AG04450 (cell line): ENCODE measurements at regions not wholly inside any gene's neighbourhood (a gene's known extent, or its start where the extent isn't known, plus 50 kb on each side); places are given as distances from the start of the nearest gene placed in this dataset.

Experiments
- CTCF ChIA-PET: fragments of 300-600, 350-600 bp; formaldehyde crosslinking; extraction: SDS; loops from one replicate; lab custom pipeline; 2022; ENCODE audit warnings: antibody characterized with exemption, inconsistent platforms; lab: Charles Lee
- POLR2A ChIA-PET: fragments of 350-600 bp; formaldehyde crosslinking; extraction: SDS; loops from one replicate; lab custom pipeline; 2021; ENCODE audit warnings: antibody characterized with exemption, inconsistent platforms; lab: Yijun Ruan, JAX
- DNase-seq: peaks from one replicate; pipeline ENCODE4 v3.0.0-alpha.2; 2011; ENCODE audit warnings: low read depth, low spot score
- H3K27ac ChIP-seq: one replicate; pipeline ENCODE4 v1.5.1; 2012; ENCODE audit warnings: low read depth, low read length, control low read depth
- H3K27me3 ChIP-seq: one replicate; pipeline ENCODE4 v1.6.0; 2012; ENCODE audit warnings: low read length; ENCODE audit not compliant: control insufficient read depth, insufficient read depth
- H3K4me3 ChIP-seq: 2 replicates; pipeline ENCODE4 v1.5.1; 2011; ENCODE audit warnings: mild to moderate bottlenecking, low read depth, low read length, control low read depth
- H3K9me3 ChIP-seq: 2 replicates; pipeline ENCODE4 v1.5.1; 2012; ENCODE audit warnings: low read length; ENCODE audit not compliant: control insufficient read depth, insufficient read depth
- TF ChIP-seq, protein P1 (sequence below): IDR thresholded peaks from 2 replicates; pipeline ENCODE4 v1.5.1; 2011; ENCODE audit warnings: low read depth, low read length, control low read depth, inconsistent platforms

DNA sequence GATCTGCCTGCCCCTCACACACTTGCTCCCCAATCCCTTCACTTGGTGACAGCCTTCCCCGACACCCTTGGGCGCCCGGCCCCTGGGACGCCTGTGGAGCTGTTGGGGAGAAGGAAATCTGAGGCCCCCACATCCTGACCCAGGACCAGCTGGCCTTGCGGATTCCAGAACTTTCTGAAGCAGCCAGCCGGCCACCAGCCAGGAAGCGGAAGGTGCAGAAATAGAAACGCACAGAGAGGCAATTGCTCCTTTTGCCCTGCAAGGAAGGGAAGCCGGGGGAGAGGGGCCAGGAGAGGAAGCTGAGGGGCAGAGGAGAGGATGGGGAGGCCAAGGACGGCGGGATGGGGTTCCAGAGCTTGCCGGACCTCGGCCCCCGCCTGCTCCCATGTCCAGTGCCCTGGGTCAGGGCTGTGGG is 66.7 kb upstream of the LINC01488 start:
- CTCF ChIA-PET, result interaction anchor here (0.6 kb wide), 1 partner anchor 176 kb away, joined by 4 read pairs; no protein-coding TSS in a partner anchor
- H3K9me3 ChIP-seq, result no peaks in the 10 kb centered on the region; the same call in 1 of the 2 replicates
- TF ChIP-seq, protein P1, sequence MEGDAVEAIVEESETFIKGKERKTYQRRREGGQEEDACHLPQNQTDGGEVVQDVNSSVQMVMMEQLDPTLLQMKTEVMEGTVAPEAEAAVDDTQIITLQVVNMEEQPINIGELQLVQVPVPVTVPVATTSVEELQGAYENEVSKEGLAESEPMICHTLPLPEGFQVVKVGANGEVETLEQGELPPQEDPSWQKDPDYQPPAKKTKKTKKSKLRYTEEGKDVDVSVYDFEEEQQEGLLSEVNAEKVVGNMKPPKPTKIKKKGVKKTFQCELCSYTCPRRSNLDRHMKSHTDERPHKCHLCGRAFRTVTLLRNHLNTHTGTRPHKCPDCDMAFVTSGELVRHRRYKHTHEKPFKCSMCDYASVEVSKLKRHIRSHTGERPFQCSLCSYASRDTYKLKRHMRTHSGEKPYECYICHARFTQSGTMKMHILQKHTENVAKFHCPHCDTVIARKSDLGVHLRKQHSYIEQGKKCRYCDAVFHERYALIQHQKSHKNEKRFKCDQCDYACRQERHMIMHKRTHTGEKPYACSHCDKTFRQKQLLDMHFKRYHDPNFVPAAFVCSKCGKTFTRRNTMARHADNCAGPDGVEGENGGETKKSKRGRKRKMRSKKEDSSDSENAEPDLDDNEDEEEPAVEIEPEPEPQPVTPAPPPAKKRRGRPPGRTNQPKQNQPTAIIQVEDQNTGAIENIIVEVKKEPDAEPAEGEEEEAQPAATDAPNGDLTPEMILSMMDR, result no peak
- no peaks in the 10 kb centered on the region for H3K27me3 ChIP-seq
- DNase-seq, result no peak
- H3K27ac ChIP-seq, result peak overlapping the region; percentile 11
- no peak overlapping the region for H3K4me3 ChIP-seq
- POLR2A ChIA-PET, result no interaction called here

DNA sequence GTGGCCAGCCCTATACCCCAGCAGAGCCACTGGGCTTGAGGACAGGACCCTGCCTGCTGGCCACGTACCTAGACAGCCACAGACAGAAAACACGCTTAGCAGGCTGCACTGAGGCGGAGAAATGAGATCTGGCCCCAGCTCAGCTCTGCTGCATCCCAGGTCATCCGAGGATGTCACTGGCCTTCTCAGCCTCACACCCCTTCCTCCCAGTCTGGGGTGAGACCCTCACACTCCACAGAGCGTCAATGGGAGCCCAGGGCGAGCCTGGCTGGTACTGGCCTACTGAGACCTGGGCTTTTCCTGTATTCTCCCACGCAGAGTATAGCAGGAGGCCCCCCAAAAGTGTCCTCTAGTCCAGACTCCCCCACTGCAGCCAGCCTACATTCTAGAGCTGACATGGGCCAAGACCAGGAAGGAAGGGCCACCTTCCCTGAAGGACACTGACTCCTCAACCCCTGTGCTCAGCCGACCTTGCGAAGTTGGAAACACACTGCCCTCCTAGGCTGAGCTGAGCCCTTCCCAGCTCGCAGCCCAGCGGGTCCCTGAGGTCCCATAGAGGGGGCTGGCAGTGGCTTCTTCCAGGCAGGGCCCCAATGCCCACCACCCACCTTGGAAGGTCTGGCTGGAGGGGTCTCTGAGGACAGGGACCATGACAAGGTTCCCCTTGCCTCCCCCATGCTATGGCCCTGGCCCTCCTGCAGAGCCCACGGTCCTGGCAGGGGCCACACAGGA is 65.9 kb upstream of the LINC01488 start:
- TF ChIP-seq, protein P1, result no peak
- H3K9me3 ChIP-seq, result no peaks in the 10 kb centered on the region; the same call in 1 of the 2 replicates
- no peak overlapping the region for H3K4me3 ChIP-seq
- no peak overlapping the region for H3K27ac ChIP-seq
- H3K27me3 ChIP-seq, result no peaks in the 10 kb centered on the region
- POLR2A ChIA-PET, result no interaction called here
- CTCF ChIA-PET, result interaction anchor here (0.6 kb wide), 2 partner anchors 177 to 215 kb away, joined by 4 read pairs; no protein-coding TSS in a partner anchor
- DNase-seq, result no peak

DNA sequence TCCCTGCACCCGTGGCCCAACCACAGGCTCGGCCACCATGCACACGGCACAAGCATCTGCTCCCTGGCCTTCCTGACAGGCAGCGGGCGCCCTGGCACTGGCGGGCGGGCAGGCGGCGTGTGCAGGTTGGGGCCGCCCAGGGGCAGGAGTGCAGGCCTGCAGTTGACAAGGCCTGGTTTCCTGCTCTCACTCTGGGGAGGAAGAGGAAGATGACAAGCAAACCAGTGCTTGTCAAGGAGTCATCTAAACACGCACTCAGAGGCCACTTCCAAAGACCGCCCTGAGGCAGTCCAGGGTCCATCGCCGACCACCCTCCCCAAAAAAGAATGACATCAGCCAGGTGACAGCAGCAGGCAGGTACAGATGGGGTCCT is 65.3 kb upstream of the LINC01488 start:
- H3K9me3 ChIP-seq, result no peaks in the 10 kb centered on the region; the same call in 1 of the 2 replicates
- TF ChIP-seq, protein P1, result no peak
- ChIA-PET CTCF (no interaction called here), POLR2A (no interaction called here)
- no peak for DNase-seq
- H3K27me3 ChIP-seq, result no peaks in the 10 kb centered on the region
- H3K4me3 ChIP-seq, result no peak overlapping the region
- no peak overlapping the region for H3K27ac ChIP-seq

DNA sequence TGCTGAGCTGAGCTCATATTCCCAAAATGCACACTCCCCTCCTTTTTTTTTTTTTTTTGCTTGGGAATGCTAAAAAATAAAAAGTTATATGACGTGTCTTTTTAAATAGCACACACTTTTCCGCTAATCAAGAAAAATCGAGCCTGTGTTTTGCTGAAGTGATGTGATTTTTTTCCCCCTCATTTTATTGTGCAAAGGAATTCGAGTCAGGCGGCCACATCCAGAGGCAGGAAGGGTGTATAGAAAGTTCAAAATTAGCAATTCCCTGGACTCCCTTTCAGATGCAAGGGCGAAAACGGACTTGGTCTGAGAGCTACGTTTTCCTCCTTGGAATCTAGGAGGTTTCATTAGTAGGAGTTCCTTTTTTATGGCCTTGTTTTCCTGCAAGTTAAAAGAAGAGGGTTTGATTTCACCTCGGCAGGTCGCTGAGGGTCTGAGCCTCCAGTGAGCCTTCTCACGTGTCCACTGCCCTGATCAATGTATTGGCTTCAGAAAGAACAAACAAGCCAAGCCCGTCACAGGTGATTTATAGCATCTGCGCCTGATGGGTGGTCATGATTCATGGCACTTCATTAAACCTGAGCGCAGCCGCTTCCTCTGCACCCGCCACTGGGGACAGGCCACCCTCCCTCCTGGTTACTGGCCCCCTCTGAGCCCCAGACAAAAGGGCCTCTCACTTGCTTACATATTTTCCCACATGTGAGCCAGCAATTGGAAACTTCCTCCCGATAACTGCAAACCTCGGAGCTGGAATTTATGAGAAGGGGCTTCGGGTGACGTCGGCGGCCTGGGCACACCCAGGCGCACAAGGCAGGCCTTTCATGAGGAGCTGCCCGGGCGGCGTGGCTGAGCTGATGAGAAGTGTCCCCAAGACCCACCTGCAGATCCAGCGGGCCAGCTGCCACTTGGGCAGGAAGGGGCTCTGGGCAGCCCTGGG is 64.4 kb upstream of the LINC01488 start:
- Histone ChIP-seq H3K4me3 (no peak overlapping the region), H3K27me3 (no peaks in the 10 kb centered on the region), H3K9me3 (no peaks in the 10 kb centered on the region; the same call in 1 of the 2 replicates), H3K27ac (no peak overlapping the region)
- TF ChIP-seq, protein P1, result no peak
- no peak for DNase-seq
- ChIA-PET CTCF (interaction anchor here (0.6 kb wide), 1 partner anchor 1107 kb away, joined by 3 read pairs; no protein-coding TSS in a partner anchor), POLR2A (no interaction called here)

DNA sequence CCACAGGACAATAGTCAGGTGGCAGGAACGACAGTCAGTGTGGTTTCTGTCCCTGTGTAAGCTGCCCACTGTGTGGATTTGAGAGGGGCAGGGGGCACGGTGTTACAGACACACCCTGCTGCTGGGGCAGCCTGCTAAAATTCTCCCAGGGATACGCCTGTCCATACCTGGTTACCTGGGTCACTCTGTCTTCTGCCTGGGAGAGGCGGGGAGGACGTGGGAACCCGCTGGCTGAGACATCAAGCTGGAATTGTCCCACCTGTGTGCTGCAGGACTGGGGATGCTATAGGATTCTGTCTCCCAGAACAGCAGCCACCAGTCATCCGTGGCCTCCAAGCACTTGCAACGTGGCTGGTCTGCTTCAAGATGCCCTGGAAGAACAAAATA is 63.8 kb upstream of the LINC01488 start:
- CTCF ChIA-PET, result no interaction called here
- DNase-seq, result no peak
- no peak overlapping the region for H3K4me3 ChIP-seq
- H3K27me3 ChIP-seq, result no peaks in the 10 kb centered on the region
- H3K27ac ChIP-seq, result no peak overlapping the region
- POLR2A ChIA-PET, result no interaction called here
- TF ChIP-seq, protein P1, result no peak
- H3K9me3 ChIP-seq, result no peaks in the 10 kb centered on the region; the same call in 1 of the 2 replicates
